ENCODE measurements at regions not wholly inside any gene's neighbourhood (a gene's known extent, or its start where the extent isn't known, plus 50 kb on each side); places are given as distances from the start of the nearest gene placed in this dataset.
"Not testable (repeated sequence)": the region's sequence is repeated elsewhere in the genome, so short reads cannot be mapped to it uniquely, and the experiment has no call there.

GRCh38 chr2:210861038-210861665, 304.8 kb downstream of the CPS1 start:
- no peak for DNase-seq

DNA sequence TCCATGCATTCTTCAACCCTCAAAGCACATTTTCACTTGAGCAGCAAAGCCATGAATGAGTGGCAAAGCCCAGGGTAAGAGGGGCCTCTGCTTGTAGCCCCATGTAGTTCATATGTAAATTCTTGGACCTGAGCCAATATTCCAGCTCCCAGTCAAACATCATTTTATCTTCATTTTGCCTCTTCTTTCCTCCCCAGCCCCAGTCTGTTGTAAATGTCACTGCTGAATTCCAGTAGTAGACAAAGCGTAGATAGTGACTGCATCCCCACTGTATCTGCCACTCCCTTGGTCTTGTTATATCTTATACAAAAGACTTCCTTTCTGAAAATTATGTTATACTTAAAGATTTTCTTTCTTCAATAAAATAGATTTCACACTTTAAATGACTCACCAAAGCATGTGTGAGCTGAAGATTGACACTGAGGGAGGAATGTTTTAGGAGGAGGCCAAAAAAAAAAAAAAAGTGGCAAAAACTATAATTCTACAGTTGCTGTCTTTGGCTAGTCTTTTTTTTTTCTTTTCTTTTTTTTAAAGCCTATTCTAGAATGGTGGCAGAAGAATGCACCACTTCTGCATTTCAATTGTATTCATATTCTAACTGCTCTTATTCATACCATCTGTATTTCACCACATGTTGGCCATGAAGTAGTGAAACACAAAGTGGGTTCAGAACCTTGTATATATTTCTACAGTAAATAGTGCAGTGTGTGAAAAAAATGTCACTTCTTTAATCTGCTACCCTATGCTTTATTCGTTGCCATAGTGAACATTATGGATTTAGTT, 306.1 kb downstream of the CPS1 start:
- DNase-seq: no peak

GRCh38 chr2:210863283-210863682, 306.9 kb downstream of the CPS1 start:
- no peak for DNase-seq

GRCh38 chr2:210871566-210871965, 315.2 kb downstream of the CPS1 start:
- DNase-seq: not testable (repeated sequence)

DNA sequence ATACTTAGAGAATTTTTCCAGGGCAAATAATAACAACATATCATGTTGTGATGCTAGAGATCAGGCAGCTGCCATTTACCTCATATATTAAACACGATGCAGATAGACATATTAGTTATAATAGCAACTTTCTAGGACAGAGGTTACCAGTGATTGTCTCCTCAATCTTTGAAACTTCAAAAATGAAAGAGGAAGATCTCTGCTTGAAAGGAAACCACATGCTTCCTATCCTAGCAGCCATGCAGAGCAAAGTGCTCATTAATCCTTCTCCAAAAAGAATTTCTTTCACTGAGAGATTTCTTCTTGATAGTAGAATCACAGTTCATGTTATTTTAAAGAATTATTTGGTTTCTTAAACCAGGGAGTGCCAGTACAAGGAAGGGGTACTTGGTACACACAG, 317.2 kb downstream of the CPS1 start:
- DNase-seq: no peak

DNA sequence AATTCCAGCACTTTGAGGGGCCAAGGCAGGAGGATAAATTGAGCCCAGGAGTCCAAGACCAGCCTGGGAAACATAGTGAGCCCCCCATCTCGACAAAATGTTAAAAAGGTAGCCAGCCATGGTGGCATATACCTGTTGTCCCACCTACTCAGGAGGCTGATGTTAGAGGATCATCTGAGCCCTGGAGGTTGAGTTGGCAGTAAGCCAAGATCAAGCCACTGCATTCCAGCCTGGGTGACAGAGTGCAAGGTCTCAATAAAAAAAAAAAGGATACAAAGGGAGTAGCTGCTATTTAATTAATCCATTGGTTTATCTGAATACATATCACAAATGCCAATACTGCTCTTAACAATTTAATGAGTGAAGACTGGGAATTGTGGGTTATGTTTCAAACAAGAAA, 327.8 kb downstream of the CPS1 start:
- no peak for DNase-seq

- DNase-seq: no peak
These were observed 331.6 kb downstream of the CPS1 start for GRCh38 chr2:210888035-210888434.

DNA sequence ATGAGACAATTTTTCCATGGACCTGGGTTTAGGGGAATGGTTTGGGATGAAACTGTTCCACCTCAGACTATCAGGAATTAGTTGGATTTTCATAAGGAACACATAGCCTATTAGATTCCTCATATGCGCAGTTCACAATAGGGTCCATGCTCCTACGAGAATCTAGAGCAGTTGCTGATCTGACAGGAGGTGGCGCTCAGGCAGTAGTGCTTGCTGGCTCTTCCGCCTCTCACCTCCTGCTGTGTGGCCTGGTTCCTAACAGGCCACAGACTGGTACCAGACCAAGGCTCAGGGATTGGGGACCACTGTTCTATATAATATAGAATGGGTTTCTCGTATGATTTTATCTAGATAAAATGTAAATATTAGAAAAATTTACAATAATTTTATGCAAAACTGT, 338.7 kb downstream of the CPS1 start:
- no peak for DNase-seq

GRCh38 chr2:210899131-210899530, 342.7 kb downstream of the CPS1 start:
- DNase-seq: no peak

DNA sequence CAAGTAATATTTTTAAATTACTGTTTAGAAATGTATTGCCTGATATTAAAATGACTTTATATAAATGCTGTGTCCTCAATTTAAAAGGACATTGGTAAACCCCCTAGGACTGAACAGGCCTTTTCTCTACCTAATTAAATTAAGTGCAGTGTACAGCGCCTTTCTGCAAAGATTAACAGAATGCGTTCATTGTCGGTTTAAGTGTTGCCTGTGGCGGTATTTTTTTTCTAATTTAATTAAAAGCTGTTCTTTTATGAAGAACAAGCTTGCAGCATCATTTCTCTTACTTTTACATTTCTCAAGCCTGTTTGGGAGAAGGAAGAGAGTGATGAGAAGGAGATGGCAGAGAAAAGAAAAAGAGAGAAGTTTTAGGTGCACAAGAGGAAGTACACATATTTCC, 344.9 kb downstream of the CPS1 start:
- no peak for DNase-seq

GRCh38 chr2:210912779-210913178, 356.4 kb downstream of the CPS1 start:
- DNase-seq: no peak

DNA sequence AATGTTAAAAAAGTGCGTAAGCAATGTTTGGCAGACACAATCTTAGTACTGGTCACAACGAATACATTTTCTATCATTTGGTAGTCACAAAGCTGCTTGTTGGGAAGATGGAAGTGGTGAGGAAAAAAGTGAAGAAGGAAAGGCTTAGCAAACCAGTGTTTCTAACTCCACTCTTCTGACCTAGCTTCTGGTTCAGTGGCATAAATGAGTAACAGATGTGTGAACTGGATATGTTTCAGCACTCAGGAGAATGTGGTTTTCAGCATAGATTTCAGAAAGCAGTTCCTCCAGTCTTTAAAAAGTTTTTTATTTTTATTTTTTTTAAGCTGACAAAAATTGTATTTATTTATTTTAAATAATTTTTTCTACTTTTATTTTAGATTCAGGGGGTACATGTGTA, 357.1 kb downstream of the CPS1 start:
- DNase-seq: no peak

GRCh38 chr2:210915912-210916311, 359.5 kb downstream of the CPS1 start:
- no peak for DNase-seq

GRCh38 chr2:210917465-210917864, 361.1 kb downstream of the CPS1 start:
- no peak for DNase-seq

GRCh38 chr2:210919128-210919527, 362.7 kb downstream of the CPS1 start:
- DNase-seq: no peak

- no peak for DNase-seq
These were observed 366.0 kb downstream of the CPS1 start for GRCh38 chr2:210922419-210922818.

- DNase-seq: no peak
These were observed 372.3 kb downstream of the CPS1 start for GRCh38 chr2:210928714-210929113.

DNA sequence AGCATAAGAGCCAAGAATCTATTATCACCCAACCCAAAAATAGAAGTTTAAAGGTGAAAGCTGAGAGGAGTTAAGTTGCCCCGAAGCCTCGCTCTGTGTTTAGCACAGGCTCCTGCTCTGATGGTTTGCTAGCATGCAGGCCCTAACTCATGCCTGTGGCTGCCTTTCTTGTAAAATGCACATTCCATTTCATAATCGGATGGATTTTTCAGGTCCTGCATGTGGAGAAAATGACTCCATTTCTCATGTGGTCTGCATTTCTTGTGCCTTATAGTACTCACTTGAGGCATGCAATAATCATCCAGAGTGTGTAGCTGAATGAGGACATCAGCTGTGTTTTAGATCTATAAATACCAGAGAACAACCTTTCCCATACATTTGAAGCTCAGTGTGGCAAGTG, 381.8 kb downstream of the CPS1 start:
- no peak for DNase-seq

- DNase-seq: no peak
These were observed 390.0 kb downstream of the CPS1 start for GRCh38 chr2:210946395-210946794.

GRCh38 chr2:210950434-210951060, 394.1 kb downstream of the CPS1 start:
- DNase-seq: not testable (repeated sequence)

GRCh38 chr2:210954386-210954907, 398.0 kb downstream of the CPS1 start:
- no peak for DNase-seq

DNA sequence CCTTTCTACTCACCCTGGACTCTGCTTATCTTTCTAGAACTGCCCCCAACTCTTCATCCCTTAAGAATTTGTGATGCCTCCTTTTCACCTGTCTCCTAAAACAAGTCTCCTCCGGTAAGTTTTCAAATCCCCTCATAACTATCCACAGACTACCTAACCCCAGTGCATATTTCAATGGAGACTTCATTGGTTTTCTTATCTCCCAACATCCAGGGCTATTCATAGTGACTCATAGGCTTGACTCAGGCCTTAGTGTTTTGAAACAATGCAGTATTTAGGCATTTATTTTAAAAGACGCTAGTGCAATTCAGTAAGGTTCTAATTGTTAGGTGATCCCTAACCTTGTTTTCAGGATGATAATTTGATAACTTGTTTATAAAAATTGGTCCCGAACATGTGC, 399.2 kb downstream of the CPS1 start:
- no peak for DNase-seq

- no peak for DNase-seq
These were observed 399.7 kb downstream of the CPS1 start for GRCh38 chr2:210956101-210956500.

GRCh38 chr2:210961249-210961648, 404.9 kb downstream of the CPS1 start:
- DNase-seq: no peak

Data from GOT3 (cell line).